A549 (cell line): ENCODE measurements at regions not wholly inside any gene's neighbourhood (a gene's known extent, or its start where the extent isn't known, plus 50 kb on each side); places are given as distances from the start of the nearest gene placed in this dataset.

ENCODE experiments used
- CTCF ChIP-seq: fragments of >200 bp; sonication (Bioruptor Twin); formaldehyde crosslinking; IDR thresholded peaks from 3 replicates; pipeline ENCODE4 v1.5.1; 2016
- NR3C1 ChIP-seq: fragments of >200 bp; sonication (Bioruptor Twin); formaldehyde crosslinking; IDR thresholded peaks from 3 replicates; pipeline ENCODE4 v1.6.1; 2017

GRCh38 chr1:60958001-60958400 is 124.4 kb upstream of the NFIA start:
- TF ChIP-seq CTCF (no peak), NR3C1 (no peak)
